GM18867 (cell line): ENCODE measurements at regions not wholly inside any gene's neighbourhood (a gene's known extent, or its start where the extent isn't known, plus 50 kb on each side); places are given as distances from the start of the nearest gene placed in this dataset.
"Not testable (repeated sequence)": the region's sequence is repeated elsewhere in the genome, so short reads cannot be mapped to it uniquely, and the experiment has no call there.

Experiments used
- ATAC-seq: cut with Tn5 transposase; IDR thresholded peaks from one replicate; pipeline ENCODE4 v1.9.1; 2021; ENCODE audit warnings: mild to moderate bottlenecking, moderate library complexity; ENCODE audit not compliant: unreplicated experiment

GRCh38 chr1:71345491-71345890 is 264.7 kb upstream of the ZRANB2 start:
- ATAC-seq = no peak

GRCh38 chr1:71343686-71344416 is 263.0 kb upstream of the ZRANB2 start:
- ATAC-seq = no peak

DNA sequence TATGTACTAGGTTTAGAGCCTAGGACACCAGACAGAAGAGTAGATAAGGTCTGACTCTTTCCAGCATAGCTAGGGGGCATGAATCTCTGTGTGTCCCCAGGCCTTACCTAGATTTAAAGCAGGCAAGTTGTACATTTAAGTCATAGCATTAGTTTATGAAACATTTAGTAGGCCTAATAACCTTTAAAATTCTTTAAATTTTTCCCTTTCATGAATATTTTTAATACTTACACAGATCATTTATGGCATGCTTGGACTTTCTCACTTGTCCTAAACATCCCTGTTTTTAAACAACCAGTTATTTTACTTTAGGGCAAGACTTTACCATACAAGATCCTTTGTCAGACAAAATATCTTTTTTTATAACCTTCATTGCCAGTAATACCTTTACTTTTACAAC is 258.4 kb upstream of the ZRANB2 start:
- ATAC-seq = no peak

DNA sequence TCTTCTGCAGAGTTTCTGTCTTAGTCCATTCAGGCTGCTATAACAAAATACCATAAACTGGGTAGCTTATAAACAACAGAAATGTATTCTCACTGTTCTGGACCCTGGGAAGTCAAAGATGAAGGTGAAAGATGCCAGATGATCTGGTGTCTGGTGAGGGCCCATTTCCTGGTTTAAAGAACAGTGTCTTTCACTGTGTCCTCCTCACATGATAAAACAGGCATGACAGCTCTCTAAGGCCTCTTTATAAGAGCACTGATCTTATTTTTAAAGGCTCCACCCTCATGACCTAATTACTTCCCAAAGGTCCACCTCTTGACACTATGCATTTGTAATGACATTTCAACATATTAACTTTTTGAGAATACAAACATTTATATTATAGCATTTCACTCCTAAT is 250.2 kb upstream of the ZRANB2 start:
- ATAC-seq = no peak

- ATAC-seq = no peak
Observed at GRCh38 chr1:71324671-71325267, 243.9 kb upstream of the ZRANB2 start.

- ATAC-seq = no peak
Observed at GRCh38 chr1:71312545-71312944, 231.7 kb upstream of the ZRANB2 start.

DNA sequence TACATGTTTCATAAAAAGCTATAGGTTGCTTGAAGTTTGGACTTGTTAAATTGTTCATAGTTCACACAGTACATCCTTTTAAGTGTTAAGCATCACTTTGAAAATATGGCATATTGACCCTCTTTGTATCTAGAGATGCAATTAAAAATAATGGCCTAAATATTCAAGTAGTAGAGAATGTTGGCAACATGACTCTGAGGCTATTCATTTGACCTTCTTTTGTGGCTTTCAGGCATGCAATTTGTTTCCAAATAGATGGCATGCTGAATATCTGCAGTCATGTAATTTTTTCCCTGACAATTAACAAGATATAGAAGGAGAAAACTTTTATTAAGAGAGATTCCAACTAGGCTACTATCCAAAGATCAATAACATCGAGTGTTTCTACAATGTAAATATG is 230.5 kb upstream of the ZRANB2 start:
- ATAC-seq = no peak

DNA sequence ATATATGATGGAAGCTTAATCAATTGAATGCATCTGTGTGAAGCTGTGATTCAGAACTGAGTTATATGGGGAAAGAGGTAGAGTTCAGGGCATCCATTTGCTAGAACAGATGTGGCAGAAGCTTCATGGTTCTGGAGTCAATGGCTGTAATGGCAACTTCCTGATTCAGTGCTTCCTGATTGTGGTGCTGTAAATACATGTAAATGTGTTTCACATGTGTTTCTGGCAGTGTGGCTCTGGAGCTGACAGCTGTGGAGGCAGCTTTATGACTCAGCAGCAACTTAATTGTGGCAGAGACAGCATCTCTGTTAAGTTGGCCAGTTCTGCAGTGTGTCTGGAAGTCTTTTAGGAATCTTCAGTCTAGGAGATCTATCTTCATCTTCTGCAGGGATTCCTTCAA is 226.6 kb upstream of the ZRANB2 start:
- ATAC-seq = peak; percentile 67

- ATAC-seq = no peak
Observed at GRCh38 chr1:71304125-71304524, 223.3 kb upstream of the ZRANB2 start.

DNA sequence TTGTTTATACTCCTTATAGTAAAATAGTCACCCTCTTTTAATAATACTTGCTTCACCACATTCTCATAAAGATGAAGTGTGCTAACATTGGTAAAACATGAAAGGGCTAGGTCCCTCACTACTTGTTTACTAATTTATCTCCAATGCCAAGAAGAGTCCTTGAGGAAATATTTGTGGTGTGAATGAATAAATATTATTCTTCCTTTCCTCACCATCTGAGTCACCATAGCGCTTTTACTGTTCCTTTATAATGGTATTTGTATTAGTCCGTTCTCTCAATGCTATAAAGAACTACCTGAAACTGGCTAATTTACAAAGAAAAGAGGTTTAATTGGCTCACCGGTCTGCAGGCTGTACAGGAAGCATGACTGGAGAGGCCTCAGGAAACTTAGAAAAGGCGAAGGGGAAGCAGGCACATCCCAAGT is 222.8 kb upstream of the ZRANB2 start:
- ATAC-seq = no peak

DNA sequence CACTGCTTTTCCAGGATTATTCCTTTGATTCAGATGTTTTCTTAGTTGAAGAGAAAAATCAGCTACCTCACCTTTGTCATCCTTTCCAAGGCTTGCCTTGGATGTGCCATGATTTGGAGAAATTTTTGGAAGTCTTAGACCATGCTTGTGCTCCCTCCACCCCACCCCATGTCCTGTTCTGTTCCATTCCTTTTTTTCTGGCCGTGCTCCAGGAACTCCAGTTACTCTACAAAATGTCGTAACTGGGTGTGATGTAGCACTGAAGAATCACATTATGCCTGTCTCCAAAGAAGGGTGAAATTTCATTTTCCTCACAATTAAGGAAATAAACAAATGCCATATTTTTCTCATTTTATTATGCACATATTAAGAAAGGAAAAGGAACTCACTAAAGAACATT is 217.8 kb upstream of the ZRANB2 start:
- ATAC-seq = no peak

DNA sequence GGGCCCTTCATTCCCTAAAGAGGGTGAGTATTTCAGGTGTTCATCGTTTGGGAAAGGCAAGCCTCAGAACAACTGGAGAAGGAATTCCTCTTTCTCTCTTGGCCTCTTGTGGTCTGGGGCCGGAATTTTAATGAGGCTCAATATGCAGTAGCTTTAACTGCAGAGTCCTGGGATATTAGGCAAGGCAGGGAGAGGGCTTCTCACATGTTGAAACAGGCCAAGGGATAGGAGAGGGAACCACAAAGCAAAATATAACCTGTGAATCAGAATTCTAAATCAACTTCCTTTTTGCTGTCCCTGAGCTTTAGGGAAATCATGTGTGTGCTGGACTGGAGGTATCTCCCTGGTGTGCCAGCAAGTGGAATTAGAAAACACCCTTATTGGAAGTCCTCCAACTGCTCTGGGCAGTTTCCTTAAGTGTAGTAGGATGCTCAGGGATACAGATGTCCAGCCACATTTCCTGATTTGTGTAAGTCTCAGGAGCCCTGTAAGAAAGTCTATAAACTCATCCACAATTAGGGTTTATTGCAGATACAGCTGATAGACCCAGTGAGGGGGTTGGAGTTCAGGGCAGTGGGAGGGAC is 215.8 kb upstream of the ZRANB2 start:
- no peak for ATAC-seq

- no peak for ATAC-seq
Observed at GRCh38 chr1:71295350-71295749, 214.5 kb upstream of the ZRANB2 start.

- no peak for ATAC-seq
Observed at GRCh38 chr1:71294178-71294577, 213.3 kb upstream of the ZRANB2 start.

GRCh38 chr1:71292203-71292602 is 211.4 kb upstream of the ZRANB2 start:
- no peak for ATAC-seq

DNA sequence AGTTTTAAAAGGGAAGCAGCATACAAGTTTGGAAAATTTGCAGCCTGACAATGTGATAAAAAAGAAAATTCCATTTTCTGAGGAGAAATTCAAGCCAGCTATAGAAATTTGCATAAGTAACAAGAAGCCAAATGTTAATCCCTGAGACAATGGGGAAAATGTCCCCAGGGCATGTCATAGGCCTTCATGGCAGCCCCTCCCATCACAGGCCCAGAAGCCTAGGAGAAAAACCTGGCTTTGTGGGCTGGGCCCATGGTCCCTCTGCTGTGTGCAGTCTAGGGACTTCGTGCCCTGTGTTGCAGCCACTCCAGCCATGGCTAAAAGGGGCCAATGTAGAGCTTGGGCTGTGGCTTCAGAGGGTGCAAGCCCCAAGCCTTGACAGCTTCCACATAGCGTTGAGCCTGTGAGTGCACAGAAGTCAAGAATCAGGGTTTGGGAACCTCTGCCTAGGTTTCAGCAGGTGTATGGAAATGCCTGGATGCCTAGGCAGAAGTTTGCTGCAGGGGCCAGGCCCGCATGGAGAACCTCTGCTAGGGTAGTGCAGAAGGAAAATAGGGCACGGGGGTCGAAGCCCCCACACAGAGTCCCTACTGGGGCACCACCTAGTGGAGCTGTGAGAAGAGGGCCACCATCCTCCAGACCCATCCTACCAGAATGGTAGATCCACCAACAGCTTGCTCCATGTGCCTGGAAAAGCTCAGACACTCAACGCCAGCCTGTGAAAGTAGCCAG is 209.8 kb upstream of the ZRANB2 start:
- ATAC-seq = not testable (repeated sequence)

DNA sequence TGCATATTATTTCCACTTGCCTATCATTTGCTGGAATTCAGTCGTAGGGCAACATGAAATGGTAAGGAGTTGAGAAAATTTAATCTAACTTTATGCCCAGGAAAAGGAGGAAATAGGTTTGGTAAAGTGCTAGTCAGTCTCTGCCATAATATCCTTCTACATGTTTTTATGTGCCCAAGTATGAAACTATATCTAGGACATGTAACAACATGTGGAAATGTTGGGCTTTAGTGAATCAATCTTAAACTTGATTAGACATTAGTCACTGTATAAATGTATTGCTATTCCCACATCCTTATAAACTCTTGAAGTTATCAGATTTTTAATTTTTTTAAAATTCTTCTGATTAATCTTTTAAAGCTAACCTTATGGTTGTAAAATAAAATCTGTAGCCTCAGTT is 204.7 kb upstream of the ZRANB2 start:
- no peak for ATAC-seq

DNA sequence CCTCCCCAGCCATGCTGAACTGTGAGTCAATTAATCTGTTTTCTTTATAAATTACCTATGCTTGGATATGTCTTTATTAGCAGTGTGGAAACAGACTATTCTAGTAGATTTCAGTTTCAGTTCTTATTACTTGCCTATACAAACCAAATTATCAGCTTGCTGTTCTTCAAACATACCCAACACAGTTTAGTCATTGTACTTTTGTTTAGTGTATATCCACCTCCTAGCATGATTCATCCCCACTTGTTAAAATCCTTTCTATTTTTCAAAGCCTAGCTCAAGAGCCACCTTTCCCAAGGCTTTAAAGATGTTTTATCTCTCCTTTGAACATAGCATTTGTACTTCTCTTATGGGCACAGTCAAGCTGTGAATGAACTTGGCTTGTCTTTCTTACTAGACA is 195.6 kb upstream of the ZRANB2 start:
- ATAC-seq = no peak

GRCh38 chr1:71273334-71273733 is 192.5 kb upstream of the ZRANB2 start:
- ATAC-seq = no peak

DNA sequence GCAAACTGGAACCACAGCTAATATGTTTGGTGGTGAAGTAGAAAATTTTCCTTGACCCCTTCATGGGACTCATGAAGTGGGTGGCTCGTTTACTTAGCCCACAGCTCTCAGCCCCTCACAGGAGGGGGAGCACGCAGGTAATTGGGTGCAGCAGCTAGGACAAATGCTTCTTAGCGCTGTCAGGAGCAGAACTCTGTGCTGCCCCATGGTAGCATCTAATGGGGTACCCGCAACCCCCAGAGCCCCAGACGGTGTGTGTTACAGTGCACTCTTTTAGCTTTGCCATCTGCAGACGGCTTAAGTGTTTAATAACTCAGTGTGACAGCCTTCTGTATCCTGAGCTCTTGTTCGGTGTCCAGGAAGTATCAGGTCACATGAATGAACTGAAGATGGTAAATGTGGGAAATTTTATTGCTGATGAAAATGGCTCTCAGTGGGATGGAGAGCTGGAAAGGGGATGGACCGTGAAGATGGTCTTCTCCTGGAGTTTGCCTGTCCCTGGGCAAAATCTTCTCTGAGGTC is 189.6 kb upstream of the ZRANB2 start:
- ATAC-seq = no peak

DNA sequence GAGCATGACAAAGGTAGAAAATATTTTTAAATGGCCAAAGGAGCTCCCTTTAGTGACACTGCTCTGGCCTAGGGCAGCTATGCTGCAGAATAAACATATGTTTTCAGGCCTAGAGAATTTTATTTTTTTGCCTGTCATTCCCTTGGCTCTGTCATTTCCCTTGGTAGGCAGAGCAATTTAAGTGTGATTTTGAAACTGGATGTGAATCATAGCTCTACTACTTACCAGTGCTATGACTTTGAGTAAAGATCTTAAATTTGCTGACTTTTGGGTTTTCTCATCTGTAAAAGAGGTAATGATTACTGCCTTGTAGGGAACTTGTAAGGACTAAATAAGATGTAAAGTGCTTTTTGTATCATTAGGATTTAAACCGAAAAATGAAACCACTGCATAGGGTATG is 189.0 kb upstream of the ZRANB2 start:
- ATAC-seq = no peak

DNA sequence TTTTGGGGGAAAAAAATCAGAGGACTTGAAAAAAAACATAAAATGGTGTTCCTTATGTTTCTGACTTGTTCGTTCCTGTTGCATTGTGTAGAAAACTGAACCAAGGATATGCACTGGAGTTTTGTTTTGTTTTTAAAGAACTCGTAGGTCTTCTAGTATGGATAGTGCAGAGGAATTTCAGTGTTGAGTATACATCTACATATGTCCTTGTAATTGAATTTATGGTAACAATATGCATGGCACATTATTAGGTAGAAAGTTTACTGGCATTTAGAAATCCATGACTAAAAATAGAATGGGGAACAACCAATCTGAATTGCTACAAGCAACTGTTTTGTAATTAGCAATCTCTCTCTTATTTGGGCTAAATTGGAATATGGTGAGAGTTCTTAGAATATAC is 188.3 kb upstream of the ZRANB2 start:
- ATAC-seq = no peak
